Caki2 (cell line): ENCODE measurements at regions not wholly inside any gene's neighbourhood (a gene's known extent, or its start where the extent isn't known, plus 50 kb on each side); places are given as distances from the start of the nearest gene placed in this dataset.
"Not testable (repeated sequence)": the region's sequence is repeated elsewhere in the genome, so short reads cannot be mapped to it uniquely, and the experiment has no call there.

Experiments
- DNase-seq: peaks from one replicate; pipeline ENCODE4 v3.0.0-alpha.2; 2015; ENCODE audit warnings: low read depth
- in situ Hi-C: cut with HindIII; loops from 2 replicates; pipeline ENCODE4 v1.10.0; 2016; ENCODE audit warnings: low sequenced_read_pairs, low pct_unique_long_range_greater_than_20kb, mixed read lengths

DNA sequence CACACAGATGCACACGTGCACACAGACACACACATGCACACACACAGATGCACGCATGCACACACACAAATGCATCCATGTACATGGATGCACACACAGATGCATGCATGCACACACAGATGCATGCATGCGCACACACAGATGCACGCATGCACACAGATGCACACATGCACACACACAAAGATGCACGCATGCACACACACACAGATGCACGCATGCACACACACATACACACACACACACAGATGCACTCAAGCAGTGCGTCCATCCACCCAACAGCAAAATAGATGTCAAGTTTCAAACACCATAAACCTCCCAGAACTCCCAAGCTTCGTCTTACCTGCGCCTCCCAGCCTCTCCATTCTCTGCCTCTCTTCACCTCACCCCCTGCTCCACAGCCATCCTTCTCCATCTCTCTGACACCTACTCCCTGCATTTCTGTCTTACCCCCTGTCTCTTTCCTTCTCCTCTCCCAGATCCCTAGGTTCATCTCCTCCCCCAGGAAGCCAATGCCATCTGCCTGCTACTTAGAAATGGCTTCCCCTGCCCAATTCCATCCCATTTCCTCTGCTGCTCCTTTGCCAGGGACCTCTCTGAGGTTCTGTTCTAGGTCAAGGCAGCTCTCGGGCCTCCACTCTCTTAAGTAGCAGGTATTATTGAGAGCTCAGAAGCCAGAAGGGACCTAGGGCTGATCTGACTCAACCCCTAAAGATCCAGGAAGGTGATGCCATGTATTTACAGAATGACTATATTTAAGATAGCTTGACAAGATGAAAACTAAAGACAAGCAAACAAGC lies 297.2 kb downstream of the MED10 start:
- in situ Hi-C loops: no loop called here
- no peak for DNase-seq

DNA sequence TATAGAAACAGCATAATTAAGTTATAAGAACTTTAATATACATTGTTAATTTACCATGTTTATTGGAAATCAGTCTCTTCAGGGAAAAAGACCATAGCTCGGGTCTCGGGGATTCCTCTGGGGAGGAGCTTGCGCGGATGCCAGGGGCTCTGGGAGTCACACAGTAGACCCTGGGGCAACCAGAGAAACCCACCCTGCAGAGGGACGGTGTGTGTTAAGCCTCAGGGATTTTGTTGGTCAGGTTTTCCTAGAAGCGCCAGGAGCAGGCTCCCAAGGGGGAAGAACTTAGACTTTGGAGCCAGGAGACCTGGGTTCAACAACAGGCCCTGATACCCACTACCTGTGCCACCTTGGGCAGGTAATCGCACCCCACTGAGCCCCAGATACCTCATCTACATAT lies 297.9 kb downstream of the MED10 start:
- in situ Hi-C loops: no loop called here
- no peak for DNase-seq

DNA sequence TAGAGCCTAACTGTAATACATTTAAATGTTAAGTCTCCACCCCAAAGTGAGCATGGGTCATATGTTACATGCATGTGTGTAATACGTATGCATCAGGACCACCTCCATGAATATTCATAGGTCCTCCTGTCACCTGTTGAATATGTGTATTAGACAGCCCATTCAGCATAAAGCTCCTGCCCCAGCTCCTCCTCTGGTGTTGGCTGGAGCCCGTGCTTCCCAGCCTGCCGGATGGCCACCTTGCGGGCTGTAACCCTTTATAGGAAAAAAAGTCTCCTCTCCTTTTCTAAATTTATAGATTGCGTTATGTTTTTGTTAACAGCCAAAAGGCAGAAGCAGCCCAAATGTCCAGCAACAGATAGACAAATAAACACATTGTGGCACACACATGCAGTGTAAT lies 299.5 kb downstream of the MED10 start:
- in situ Hi-C loops: no loop called here

DNA sequence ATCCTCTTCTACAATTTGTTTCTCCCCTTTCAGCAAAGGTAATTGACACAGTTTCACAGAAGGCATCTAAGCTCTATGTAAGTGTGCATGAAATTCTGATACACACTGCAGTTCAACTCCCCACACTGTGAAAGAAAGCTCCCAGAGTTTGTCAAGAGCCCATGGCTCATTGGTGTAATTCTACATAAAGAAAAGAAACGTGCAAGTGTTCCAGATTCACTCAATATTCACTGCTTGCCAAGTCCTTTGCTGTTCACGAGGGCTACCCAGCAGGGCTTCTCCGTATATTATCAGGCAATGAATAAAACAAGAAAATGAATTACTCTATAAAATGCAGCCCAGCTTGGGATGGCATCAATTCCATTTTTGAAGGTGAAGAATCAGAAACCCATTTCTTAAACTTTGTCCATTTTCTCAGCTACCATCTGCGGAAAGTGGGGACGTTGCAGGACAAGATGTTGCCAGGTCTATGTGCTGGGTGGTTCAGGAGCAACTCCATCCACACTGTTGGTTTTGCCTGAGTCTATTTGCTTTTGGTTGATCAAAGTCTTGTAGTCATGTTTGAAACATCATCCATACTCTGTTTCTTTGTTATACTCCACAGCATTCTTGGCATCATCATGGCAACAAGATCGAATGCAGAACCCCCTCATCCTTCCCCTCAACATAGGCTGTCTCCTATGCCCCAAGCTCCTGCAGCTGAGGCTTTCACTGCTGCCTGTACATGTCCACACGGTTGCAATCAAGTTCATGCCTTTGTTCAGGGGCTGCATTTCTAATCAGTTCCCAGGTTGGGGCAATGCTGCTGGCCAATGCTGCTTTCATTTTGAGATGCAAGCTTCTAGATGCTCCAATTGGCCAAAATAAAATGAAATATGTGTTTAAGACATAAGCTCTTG lies 301.8 kb downstream of the MED10 start:
- in situ Hi-C loops: no loop called here

More for the DNA sequence above, 299.5 kb downstream of the MED10 start:
- DNase-seq: no peak

DNA sequence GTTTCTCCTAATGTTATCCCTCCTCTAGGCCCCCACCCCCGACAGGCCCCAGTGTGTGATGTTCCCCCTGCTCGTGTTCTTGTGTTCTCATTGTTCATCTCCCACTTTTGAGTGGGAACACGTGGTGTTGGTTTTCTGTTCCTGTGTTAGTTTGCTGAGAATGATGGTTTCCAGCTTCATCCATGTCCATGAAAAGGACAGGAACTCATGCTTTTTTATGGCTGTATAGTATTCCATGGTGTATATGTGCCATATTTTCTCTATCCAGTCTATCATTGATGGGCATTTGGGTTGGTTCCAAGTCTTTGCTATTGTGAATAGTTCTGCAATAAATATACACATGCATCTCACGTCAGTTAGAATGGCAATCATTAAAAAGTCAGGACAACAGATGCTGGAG lies 305.9 kb downstream of the MED10 start:
- in situ Hi-C loops, DNase-seq: not testable (repeated sequence)

More for the DNA sequence above, 301.8 kb downstream of the MED10 start:
- DNase-seq: no peak

DNA sequence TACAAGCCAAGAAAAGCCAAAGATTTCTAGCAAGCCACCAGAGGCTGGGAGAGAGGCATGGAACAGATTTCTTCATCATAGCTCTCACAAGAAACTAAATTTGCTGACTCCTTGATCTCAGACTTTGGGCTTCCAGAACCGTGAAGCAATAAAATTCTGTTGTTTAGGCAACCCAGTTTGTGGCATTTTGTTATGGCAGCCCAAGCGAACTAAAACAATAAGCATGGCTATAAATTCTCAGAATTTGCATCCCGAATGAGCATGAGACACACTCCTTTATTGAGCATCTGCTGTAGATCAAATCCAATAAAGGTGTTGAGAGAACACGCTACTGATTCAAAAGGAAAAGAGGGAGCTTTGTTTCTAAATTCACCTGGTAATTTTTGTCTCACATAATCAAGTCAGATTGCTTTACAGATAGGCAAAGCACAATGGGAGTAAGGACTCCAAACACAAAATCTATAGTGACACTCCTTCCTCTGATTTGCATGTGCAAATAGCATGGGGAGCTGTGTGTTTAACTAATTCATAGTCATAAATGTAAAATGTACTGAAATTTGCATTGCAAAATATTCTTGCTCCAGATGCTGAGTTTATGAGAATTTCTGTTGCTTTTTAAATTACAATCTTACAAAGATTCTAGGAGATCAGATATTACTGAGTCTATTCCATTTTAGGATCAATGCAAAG lies 308.7 kb downstream of the MED10 start:
- in situ Hi-C loops: no loop called here
- no peak for DNase-seq

DNA sequence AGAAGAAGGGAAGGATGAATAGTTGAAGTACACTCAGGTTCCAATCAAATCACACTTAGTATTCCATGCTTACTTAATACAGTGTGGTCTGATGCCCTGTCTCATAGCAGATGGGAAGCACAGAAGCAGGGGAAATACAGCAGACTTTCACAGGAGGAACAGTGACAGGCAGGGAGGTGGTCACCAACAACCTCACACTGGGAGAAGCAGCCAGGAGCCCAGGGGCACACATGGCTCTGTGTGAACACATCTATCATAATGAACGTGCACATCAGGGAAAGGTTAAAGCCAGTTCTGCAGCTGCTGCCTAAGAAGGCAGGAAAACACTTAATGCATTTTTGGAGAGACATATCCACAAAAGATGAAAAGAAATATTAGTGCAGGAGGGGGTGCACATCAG lies 312.3 kb downstream of the MED10 start:
- DNase-seq: no peak
- in situ Hi-C loops: no loop called here

DNA sequence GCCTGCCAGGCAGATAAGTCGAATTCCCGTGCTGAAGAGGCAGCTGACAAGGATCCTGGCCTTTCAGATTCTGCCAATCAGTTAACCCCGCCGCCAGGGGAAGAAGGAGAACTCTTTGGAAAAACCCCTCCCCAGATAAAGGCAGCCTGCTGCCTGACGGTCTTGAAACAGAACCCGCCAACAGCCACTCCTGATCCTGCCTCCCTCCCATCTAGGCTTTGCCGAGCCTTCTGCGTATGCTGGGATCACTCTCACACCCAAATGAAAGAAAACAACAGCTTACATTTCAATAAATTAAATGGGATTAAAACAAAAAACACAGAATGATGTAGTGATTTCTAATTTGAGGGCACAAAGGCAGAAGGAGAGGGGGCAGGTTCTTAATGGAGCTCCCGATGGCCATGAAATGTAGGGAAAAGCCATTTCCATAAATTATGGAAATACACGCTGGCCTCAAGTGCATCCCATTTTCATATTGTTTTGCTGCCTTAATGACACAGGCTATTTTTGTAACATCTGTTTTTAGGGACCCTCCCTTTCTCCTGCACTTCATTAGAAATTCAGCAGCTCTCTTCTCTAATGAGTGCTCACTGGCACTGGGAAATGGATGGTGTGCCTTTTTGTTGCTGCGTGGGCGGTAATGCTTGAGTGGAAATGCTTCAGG lies 319.1 kb downstream of the MED10 start:
- no peak for DNase-seq
- in situ Hi-C loops: no loop called here

DNA sequence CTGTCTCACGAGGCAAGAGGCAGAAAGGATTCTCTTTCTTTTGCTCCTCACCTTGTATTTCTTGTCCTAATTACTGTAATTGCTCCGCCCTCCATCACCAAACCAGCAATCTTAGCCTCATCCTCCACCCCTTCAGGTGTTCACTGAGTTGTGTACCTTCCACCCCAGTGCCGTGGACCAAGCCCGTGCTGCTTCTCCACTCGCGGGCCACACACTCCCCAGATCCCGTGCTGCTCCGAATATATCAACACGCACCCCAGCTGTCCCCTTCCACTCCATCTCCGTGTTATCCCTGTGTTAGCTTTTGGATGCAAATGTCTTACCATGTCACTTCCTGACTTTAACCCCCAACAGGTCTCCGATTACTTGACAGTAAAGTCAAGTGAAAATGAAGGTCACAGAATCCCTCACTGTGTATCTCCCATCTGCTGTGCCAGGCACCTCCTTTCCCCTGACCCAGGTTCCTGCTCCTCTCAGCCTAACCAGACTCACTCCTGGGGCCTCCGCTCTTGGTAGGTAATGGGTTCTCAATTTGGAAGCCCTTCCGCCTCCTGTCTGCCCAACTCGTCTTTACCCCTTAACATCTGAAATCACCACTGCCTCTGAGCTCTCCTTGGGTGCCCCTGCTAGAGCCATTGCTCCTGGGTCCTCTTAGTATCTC lies 320.2 kb downstream of the MED10 start:
- in situ Hi-C loops: no loop called here
- DNase-seq: no peak

DNA sequence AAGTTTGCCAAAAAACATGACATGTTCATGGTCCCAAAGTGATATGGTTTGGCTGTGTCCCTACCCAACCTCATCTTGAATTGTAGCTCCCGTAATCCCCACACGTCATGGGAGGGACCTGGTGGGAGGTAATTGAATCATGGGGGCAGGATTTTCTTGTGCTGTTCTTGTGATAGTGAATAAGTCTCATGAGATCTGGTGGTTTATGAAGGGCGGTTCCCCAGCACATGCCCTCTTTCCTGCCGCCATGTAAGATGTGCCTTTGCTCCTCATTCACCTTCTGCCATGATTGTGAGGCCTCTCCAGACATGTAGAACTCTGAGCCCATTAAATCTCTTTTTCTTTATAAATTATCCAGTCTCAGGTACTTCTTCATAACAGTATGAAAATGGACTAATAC lies 322.1 kb downstream of the MED10 start:
- in situ Hi-C loops: no loop called here
- no peak for DNase-seq

DNA sequence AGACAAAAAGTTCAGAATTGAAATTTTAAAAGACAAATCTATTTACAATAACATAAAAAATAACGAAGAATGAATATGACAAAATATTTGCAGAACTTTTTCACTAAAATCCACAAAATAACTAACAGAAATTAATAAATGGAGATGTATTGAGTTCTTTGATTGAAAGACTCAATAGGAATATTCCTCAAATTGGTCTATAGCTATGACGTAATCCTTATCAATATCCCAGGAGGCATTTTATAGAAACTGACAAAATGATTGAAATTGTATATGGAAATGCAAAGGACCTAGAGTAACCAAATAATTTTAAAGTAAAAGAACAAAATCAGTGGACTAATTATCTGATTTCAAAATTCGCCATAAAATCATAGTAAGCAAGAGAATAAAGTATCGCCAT lies 328.7 kb downstream of the MED10 start:
- DNase-seq: no peak
- in situ Hi-C loops: no loop called here

DNA sequence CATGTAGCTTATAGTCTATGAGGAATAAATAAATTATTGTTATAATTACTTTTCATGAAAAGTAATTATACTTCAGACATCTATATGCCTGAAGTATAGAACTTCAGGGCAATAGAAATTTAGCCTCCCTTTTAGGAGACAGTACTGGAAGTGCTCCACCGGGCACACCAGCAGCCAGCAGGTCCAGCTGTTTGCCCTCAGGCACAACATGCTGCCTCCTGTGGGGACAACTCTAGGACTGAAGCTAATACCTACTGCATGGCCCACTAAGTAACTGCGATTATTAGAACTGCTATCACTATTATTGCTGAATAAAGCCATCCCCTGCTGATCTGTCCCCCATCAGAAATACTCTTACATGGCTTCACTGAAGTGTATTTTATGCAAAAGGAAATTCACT lies 329.6 kb downstream of the MED10 start:
- no peak for DNase-seq
- in situ Hi-C loops: no loop called here

DNA sequence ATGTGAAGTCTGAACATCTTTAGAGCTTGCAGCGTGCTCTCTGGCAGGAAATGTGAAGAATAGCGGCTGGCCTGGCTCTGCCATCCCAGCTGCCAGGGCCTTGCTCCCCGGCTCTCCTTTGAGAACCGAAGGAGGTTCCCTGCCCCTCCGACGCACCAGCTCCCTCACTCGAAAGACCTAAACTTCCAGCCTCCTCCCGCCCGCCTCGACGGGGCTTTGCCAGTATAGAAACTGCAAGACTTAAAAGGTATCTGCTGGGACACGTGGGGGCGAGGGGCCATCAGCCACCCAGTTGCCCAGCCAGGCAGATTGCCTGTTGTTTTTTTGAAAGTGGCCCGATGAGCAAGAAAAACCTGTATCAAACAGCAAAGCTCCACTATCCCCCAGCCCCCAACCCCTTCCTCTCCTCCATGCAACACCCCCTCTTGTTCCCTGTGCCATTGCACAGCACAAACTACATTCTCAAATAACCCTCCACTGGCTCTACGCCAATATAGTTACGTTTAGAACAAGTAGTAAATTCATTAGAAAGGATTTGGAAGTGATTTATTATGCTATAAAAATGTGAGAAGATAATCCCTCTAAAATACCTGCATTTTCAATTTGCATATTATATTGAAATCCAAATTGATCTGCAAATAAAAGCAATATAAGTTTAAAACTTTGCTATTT lies 331.9 kb downstream of the MED10 start:
- in situ Hi-C loops: no loop called here

DNA sequence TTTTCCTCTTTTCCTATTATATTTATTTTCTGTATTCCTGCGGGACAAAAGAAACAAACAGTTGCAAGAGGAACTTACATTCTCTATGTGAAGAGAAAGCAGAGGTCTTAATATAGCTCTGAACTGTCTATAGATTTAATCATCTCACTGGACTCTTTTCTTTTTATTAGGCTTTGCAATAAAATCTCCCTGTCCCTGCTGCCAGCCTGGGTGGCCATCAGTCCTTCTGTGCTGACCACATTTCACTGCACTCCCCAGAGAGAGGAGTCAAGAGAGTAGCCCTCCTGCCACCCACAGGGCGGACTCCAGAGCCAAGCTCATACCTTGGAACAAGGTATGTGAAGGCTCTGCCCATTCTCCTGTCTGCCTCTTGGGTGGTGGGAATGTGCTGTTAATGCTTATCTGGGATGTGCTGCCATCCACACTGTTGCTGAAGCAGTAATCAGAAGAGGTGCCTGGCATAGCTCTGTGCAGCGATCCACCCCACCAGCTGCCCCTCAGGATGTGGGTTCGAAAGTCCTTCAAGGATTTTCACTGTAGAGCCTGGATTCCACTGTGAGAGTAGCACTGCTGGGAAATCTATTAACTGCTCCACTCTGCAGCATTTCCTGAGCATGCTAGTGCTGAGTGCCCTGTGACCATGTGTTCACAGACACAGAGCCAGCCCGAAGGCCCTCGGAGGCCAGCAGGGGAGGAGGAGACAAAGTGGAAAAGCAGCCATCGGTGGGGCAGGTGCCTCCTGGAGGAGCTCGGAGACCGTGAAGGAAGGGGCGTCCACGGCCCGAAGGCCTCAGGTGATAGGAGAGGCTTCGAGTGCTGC lies 334.6 kb downstream of the MED10 start:
- in situ Hi-C loops: no loop called here
- no peak for DNase-seq

More for the DNA sequence above, 331.9 kb downstream of the MED10 start:
- no peak for DNase-seq

DNA sequence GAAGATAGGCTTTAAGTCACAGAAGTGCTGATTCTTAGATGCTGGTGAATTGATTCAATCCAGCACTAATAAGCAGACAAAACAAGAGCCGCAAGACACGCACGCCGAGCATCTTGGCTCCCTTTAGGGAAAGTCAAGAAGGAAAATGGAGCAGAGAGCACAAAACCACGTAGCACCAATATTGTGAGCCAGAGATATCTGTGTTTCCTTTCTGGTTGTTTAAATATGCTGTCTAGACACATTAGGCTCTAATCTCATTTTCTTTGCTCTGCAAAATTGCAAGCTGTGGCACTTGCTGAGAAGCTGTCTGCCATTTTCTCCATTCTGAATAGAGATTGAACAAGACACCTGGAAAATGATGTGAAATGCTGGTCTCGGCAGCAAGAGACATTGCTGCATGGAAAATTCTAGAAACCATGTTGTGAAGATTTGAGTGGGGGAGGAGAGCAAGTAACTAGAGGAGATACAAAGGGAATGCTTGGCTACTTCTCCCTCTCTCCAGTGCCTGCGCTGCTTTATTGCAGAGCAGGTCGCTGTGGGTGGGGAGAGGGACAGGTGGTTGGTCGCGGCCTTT lies 336.3 kb downstream of the MED10 start:
- no peak for DNase-seq
- in situ Hi-C loops: no loop called here

DNA sequence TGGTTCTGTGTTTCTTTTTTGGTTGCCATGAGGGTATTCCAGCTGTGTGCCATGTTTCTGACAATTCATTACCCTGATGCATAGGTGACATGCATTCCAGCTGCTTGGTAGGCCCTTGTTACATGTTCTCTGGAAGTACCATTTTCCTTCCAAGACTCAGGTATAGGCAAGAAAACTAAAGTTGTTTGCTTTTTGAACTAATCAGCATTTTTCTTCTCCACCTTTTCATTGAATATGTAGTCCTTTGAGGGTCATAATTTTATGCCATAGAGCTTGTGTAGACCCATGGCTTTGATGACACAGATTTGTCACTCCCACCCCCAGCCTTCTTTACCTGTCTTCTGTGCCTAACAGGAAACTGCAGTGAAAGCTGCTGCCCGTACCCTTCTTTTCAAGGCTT lies 339.2 kb downstream of the MED10 start:
- in situ Hi-C loops: no loop called here
- no peak for DNase-seq
